ENCODE measurements at regions not wholly inside any gene's neighbourhood (a gene's known extent, or its start where the extent isn't known, plus 50 kb on each side); places are given as distances from the start of the nearest gene placed in this dataset.

DNA sequence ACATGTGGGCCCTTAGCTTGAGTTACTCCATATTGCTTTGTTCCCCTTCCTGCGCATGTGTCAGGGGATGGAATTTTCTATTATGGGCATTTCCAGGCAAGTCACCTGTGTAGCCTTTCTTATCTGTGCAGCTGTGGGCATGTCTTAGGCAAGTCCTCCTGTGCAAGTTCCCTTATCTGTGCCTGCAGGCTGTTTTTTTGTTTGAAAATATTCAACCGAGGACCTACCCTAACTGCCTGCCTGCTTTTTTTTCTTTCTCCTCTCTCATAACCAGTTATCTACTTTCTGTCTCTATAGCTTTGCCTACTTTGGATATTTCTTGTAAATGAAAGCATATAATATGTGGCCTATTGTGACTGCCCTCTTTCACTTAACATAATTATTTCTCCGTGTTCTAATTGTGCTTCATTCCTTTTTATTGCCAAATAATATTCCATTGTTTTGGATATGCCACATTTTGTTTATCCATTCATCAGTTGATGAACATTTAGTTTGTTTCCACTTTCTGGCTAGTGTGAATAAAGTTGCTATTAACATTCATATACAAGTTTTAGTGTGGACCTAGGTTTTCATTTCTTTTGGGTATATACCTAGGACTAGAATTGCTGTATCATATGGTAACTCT is 83.6 kb upstream of the CADM1 start:
- H4K20me1 ChIP-seq (ENCODE audit: insufficient read depth) = no peaks in the 10 kb centered on the region
- H3K9me2 ChIP-seq = no peaks in the 10 kb centered on the region
- no peaks in the 10 kb centered on the region for H3K9me3 ChIP-seq
- POLR2A ChIA-PET = interaction anchor here (0.6 kb wide), 1 partner anchor 367 kb away, joined by 3 read pairs; no protein-coding TSS in a partner anchor
- H3K4me1 ChIP-seq (ENCODE audit: control insufficient read depth in 1 of 2, insufficient read depth in 2 of 2, low read depth in 1 of 2, low read length in 1 of 2) = peaks cover 0 to 9% of the 10 kb centered on the region in 2 experiments; a peak in 1 of 4 replicates
- H3K79me2 ChIP-seq (ENCODE audit: insufficient read depth) = no peaks in the 10 kb centered on the region
- no peaks in the 10 kb centered on the region for H3K27me3 ChIP-seq (ENCODE audit: insufficient read depth)
- TF ChIP-seq SIN3A (IDR thresholded peaks at IDR 0.05; ENCODE audit: borderline replicate concordance, low read depth, low read length) (no peak), NFIC (IDR thresholded peaks at IDR 0.05; ENCODE audit: borderline replicate concordance) (no peak), CHD2 (IDR thresholded peaks at IDR 0.05; ENCODE audit: low read length, partially characterized antibody) (no peak), RAD21 (IDR thresholded peaks at IDR 0.05; ENCODE audit: low read length) (no peak), RFX5 (IDR thresholded peaks at IDR 0.05; ENCODE audit: low read length) (no peak), USF2 (IDR thresholded peaks at IDR 0.05; ENCODE audit: borderline replicate concordance, low read depth, low read length) (no peak), TCF12 (IDR thresholded peaks at IDR 0.05) (no peak), EZH2phosphoT487 (IDR thresholded peaks at IDR 0.05; ENCODE audit: borderline replicate concordance, low read depth) (no peak), MEF2A (IDR thresholded peaks at IDR 0.05; ENCODE audit: borderline replicate concordance, low read depth) (no peak), MXI1 (IDR thresholded peaks at IDR 0.05; ENCODE audit: low read depth, low read length) (no peak), RCOR1 (IDR thresholded peaks at IDR 0.05; ENCODE audit: low read length) (no peak)
- TF ChIP-seq, protein P1, sequence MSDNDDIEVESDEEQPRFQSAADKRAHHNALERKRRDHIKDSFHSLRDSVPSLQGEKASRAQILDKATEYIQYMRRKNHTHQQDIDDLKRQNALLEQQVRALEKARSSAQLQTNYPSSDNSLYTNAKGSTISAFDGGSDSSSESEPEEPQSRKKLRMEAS (IDR thresholded peaks at IDR 0.05; ENCODE audit: low read depth) = no peak
- TF ChIP-seq, protein P2, sequence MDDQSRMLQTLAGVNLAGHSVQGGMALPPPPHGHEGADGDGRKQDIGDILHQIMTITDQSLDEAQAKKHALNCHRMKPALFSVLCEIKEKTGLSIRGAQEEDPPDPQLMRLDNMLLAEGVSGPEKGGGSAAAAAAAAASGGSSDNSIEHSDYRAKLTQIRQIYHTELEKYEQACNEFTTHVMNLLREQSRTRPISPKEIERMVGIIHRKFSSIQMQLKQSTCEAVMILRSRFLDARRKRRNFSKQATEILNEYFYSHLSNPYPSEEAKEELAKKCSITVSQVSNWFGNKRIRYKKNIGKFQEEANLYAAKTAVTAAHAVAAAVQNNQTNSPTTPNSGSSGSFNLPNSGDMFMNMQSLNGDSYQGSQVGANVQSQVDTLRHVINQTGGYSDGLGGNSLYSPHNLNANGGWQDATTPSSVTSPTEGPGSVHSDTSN (IDR thresholded peaks at IDR 0.05) = no peak
- no peaks in the 10 kb centered on the region for H3K36me3 ChIP-seq (replicated peaks in 1 of 2; ENCODE audit: control insufficient read depth in 1 of 2, insufficient read depth in 2 of 2, low read length in 1 of 2)
- 67% methylated on average over 3 of the region's 3 CpGs for WGBS (ENCODE audit: low lambda C conversion rate)
- no peak overlapping the region for H3K27ac ChIP-seq (ENCODE audit: low read depth in 2 of 2, low read length in 1 of 2)
- CTCF ChIA-PET = no interaction called here
- no peak overlapping the region for H3K9ac ChIP-seq
- H3K4me2 ChIP-seq = no peak overlapping the region
- no peak for DNase-seq
- H3F3A ChIP-seq (replicated peaks; ENCODE audit: insufficient read depth) = no peaks in the 10 kb centered on the region
- H2AFZ ChIP-seq (ENCODE audit: low read depth) = no peak overlapping the region
- no peak overlapping the region; a peak in 1 of 4 replicates for H3K4me3 ChIP-seq (ENCODE audit: low read depth in 2 of 2, low read length in 1 of 2)

DNA sequence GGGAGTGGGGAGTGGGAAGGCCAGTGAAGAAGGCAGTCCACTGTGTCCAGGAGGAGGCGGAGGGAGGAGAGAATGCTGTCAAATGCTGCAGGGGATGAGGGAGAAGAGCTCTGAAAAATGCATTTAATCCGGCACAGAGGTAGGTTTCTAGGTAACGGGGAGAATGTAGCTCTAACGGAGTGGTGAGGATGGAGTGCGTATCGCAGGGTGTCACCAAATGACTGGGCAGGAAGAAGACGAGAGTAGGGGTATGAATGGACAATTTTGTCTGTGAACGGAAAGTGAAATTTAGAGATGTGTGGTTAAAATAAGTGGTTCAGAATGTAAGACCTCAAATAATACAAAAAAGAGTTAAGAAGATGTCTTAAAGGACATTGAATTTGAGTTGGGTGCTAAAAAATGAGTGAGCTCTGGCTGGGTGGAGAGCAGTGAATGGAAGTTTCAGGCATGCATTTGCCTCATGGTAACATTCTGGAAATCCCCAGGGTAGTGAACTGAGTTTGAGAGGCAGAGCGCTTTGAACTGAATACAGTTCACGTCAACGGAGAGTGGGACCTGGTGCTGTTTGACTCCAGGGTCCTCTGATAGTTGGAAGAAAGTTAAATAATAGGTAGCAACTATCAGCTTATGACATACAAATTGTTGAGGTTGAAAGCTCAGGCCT is 81.3 kb upstream of the CADM1 start:
- H3F3A ChIP-seq (replicated peaks; ENCODE audit: insufficient read depth) = no peaks in the 10 kb centered on the region
- H3K9me2 ChIP-seq = no peaks in the 10 kb centered on the region
- H3K79me2 ChIP-seq (ENCODE audit: insufficient read depth) = no peaks in the 10 kb centered on the region
- H3K9ac ChIP-seq = no peak overlapping the region
- ChIA-PET POLR2A (no interaction called here), CTCF (interaction anchor here (0.6 kb wide), 1 partner anchor 17 kb away, joined by 3 read pairs; no protein-coding TSS in a partner anchor)
- WGBS (ENCODE audit: low lambda C conversion rate) = 73% methylated on average over 11 of the region's 11 CpGs
- no peak overlapping the region for H3K4me2 ChIP-seq
- no peak overlapping the region for H2AFZ ChIP-seq (ENCODE audit: low read depth)
- no peaks in the 10 kb centered on the region for H4K20me1 ChIP-seq (ENCODE audit: insufficient read depth)
- no peak overlapping the region for H3K4me3 ChIP-seq (ENCODE audit: low read depth in 2 of 2, low read length in 1 of 2)
- no peaks in the 10 kb centered on the region for H3K36me3 ChIP-seq (replicated peaks in 1 of 2; ENCODE audit: control insufficient read depth in 1 of 2, insufficient read depth in 2 of 2, low read length in 1 of 2)
- H3K27ac ChIP-seq (ENCODE audit: low read depth in 2 of 2, low read length in 1 of 2) = no peak overlapping the region
- H3K9me3 ChIP-seq = no peaks in the 10 kb centered on the region
- peaks cover 0 to 30% of the 10 kb centered on the region in 2 experiments; a peak in 2 of 4 replicates for H3K4me1 ChIP-seq (ENCODE audit: control insufficient read depth in 1 of 2, insufficient read depth in 2 of 2, low read depth in 1 of 2, low read length in 1 of 2)
- no peaks in the 10 kb centered on the region for H3K27me3 ChIP-seq (ENCODE audit: insufficient read depth)
- DNase-seq = no peak
- TF ChIP-seq REST (IDR thresholded peaks at IDR 0.05; ENCODE audit: low read depth, low read length) = no peak
- no peak for TF ChIP-seq RCOR1 (IDR thresholded peaks at IDR 0.05; ENCODE audit: low read length)
- no peak for TF ChIP-seq USF1 (IDR thresholded peaks at IDR 0.05; ENCODE audit: borderline replicate concordance, low read depth)
- TF ChIP-seq RFX5 (IDR thresholded peaks at IDR 0.05; ENCODE audit: low read length) = no peak
- no peak for TF ChIP-seq POLR2AphosphoS5 (IDR thresholded peaks at IDR 0.05; ENCODE audit: low read depth, low read length)
- TF ChIP-seq USF2 (IDR thresholded peaks at IDR 0.05; ENCODE audit: borderline replicate concordance, low read depth, low read length) = no peak
- no peak for TF ChIP-seq FOXJ3 (CRISPR knock-in tag; IDR thresholded peaks at IDR 0.05)

Measured in SK-N-SH (cell line).